ENCODE measurements at regions not wholly inside any gene's neighbourhood (a gene's known extent, or its start where the extent isn't known, plus 50 kb on each side); places are given as distances from the start of the nearest gene placed in this dataset.

- no peaks in the 10 kb centered on the region for H3K4me1 Mint-ChIP-seq
- intact Hi-C loops (cut with micrococcal nuclease) = no loop called here
- no peak overlapping the region for H3K27ac ChIP-seq (ENCODE audit: low read length)
- WGBS (ENCODE audit: insufficient coverage) = 79% methylated on average over 3 of the region's 3 CpGs
- H3K4me3 ChIP-seq (ENCODE audit: low read length) = no peak overlapping the region
- H3K27ac Mint-ChIP-seq = no peak overlapping the region
- H3K4me1 ChIP-seq (ENCODE audit: control insufficient read depth, insufficient read depth, low read length) = no peaks in the 10 kb centered on the region
- H3K4me3 Mint-ChIP-seq = no peak overlapping the region
- no peaks in the 10 kb centered on the region for H3K27me3 Mint-ChIP-seq (ENCODE audit: low read depth in 2 of 2)
- no peaks in the 10 kb centered on the region for H3K36me3 Mint-ChIP-seq
- DNase-seq (no peak), ATAC-seq (no peak)
- no peak for TF ChIP-seq CTCF (IDR thresholded peaks at IDR 0.05)
- H3K9me3 ChIP-seq (ENCODE audit: control insufficient read depth, insufficient read depth, low read length) = no peaks in the 10 kb centered on the region
- H3K9me3 Mint-ChIP-seq = no peaks in the 10 kb centered on the region
- H3K36me3 ChIP-seq (ENCODE audit: control insufficient read depth, insufficient read depth, low read length) = no peaks in the 10 kb centered on the region
- no peaks in the 10 kb centered on the region for H3K27me3 ChIP-seq (ENCODE audit: control insufficient read depth, insufficient read depth, low read length)
These were observed 157.3 kb upstream of the MTPN start for GRCh38 chr7:136134503-136134902.

DNA sequence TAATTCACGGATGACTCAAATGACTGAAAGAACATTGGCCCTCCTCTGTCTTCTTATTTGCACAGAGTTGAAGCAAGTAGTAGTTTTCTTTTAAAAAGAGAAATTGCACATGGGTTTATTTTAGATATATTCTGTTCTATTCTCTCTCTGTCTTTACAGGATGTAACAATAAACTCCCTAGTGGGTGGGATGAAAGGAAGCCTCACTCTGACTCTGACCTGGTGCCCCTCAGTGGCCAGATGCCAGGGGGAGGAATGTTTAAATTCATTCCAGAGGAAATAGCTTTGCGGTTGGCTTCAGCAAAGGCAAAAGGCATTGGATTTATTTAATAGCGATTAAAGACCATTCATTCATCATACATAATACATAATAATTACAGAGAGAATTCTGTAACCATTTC, 156.4 kb upstream of the MTPN start:
- DNase-seq (no peak), ATAC-seq (no peak)
- H3K4me3 Mint-ChIP-seq = no peak overlapping the region
- Histone ChIP-seq H3K4me1 (ENCODE audit: control insufficient read depth, insufficient read depth, low read length) (no peaks in the 10 kb centered on the region), H3K27ac (ENCODE audit: low read length) (no peak overlapping the region), H3K9me3 (ENCODE audit: control insufficient read depth, insufficient read depth, low read length) (no peaks in the 10 kb centered on the region), H3K36me3 (ENCODE audit: control insufficient read depth, insufficient read depth, low read length) (no peaks in the 10 kb centered on the region), H3K4me3 (ENCODE audit: low read length) (no peak overlapping the region), H3K27me3 (ENCODE audit: control insufficient read depth, insufficient read depth, low read length) (no peaks in the 10 kb centered on the region)
- H3K27me3 Mint-ChIP-seq (ENCODE audit: low read depth in 2 of 2) = no peaks in the 10 kb centered on the region
- TF ChIP-seq CTCF (IDR thresholded peaks at IDR 0.05) = no peak
- WGBS (ENCODE audit: insufficient coverage) = no CpG with 5 or more reads among the region's 3 CpGs
- intact Hi-C loops (cut with micrococcal nuclease) = no loop called here
- no peaks in the 10 kb centered on the region for H3K4me1 Mint-ChIP-seq
- H3K27ac Mint-ChIP-seq = no peak overlapping the region
- H3K36me3 Mint-ChIP-seq = no peaks in the 10 kb centered on the region
- H3K9me3 Mint-ChIP-seq = no peaks in the 10 kb centered on the region

DNA sequence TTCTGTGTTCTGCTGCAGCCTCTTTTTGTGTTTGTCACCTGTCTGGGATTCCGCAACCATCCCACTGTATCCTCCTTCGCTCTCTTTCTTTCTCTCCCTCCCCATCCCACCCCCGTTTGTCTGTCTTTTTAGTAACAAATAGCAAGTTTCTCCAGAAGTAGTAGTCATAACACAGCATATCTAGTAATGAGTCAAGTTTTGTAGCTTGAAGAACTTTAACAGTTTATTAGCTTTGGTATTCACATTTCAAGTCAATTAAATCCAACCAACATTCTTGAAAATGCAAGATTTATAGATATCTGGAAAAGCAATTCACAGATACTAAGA, 154.1 kb upstream of the MTPN start:
- no peaks in the 10 kb centered on the region for H3K27me3 Mint-ChIP-seq (ENCODE audit: low read depth in 2 of 2)
- 96% methylated on average over 3 of the region's 3 CpGs for WGBS (ENCODE audit: insufficient coverage)
- H3K27ac Mint-ChIP-seq = no peak overlapping the region
- Histone ChIP-seq H3K36me3 (ENCODE audit: control insufficient read depth, insufficient read depth, low read length) (no peaks in the 10 kb centered on the region), H3K27me3 (ENCODE audit: control insufficient read depth, insufficient read depth, low read length) (no peaks in the 10 kb centered on the region), H3K4me3 (ENCODE audit: low read length) (no peak overlapping the region), H3K4me1 (ENCODE audit: control insufficient read depth, insufficient read depth, low read length) (no peaks in the 10 kb centered on the region), H3K27ac (ENCODE audit: low read length) (no peak overlapping the region), H3K9me3 (ENCODE audit: control insufficient read depth, insufficient read depth, low read length) (no peaks in the 10 kb centered on the region)
- intact Hi-C loops (cut with micrococcal nuclease) = no loop called here
- no peak for DNase-seq
- no peaks in the 10 kb centered on the region for H3K9me3 Mint-ChIP-seq
- no peaks in the 10 kb centered on the region for H3K4me1 Mint-ChIP-seq
- ATAC-seq = no peak
- TF ChIP-seq CTCF (IDR thresholded peaks at IDR 0.05) = no peak
- no peak overlapping the region for H3K4me3 Mint-ChIP-seq
- no peaks in the 10 kb centered on the region for H3K36me3 Mint-ChIP-seq

DNA sequence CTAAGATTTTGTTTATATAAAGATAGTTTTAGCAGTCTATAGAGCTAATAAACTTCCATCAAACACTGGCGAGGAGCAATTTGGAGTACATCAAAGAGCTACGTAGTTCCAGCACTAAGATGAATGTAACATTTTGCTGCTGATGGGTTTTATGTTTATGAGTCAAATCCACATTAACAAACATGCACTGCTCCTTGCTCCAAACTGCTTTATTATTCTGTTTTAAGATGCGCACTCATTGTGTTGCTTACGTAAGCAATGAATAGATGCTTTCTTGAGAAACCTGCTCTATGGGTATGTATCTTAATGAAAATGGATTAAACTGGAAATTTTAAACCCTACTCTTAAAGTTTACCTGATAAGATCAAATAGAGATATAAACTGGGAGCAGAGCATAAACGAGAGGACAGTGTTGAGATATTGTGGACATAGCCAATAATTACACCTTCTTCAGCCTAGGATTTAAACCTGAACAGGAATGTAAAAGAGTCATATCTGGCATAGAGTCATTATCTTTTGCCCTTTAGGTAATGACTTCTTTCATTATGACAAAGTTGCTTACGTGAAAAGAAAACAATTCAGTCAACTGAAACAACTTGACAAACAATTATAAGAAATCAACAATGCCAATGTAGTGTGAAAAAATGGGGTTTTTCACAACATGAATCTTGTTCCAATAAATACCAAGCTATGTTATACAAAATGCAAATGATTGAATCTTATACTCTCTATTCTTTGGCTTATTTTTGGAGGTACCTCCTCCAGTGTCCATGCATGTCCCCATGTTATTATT, 153.5 kb upstream of the MTPN start:
- TF ChIP-seq CTCF (IDR thresholded peaks at IDR 0.05) = no peak
- DNase-seq (no peak), ATAC-seq (no peak)
- Histone ChIP-seq H3K9me3 (ENCODE audit: control insufficient read depth, insufficient read depth, low read length) (no peaks in the 10 kb centered on the region), H3K4me1 (ENCODE audit: control insufficient read depth, insufficient read depth, low read length) (no peaks in the 10 kb centered on the region), H3K36me3 (ENCODE audit: control insufficient read depth, insufficient read depth, low read length) (no peaks in the 10 kb centered on the region), H3K4me3 (ENCODE audit: low read length) (no peak overlapping the region), H3K27me3 (ENCODE audit: control insufficient read depth, insufficient read depth, low read length) (no peaks in the 10 kb centered on the region), H3K27ac (ENCODE audit: low read length) (no peak overlapping the region)
- Mint-ChIP-seq H3K27me3 (ENCODE audit: low read depth in 2 of 2) (no peaks in the 10 kb centered on the region), H3K27ac (no peak overlapping the region), H3K4me3 (no peak overlapping the region), H3K36me3 (no peaks in the 10 kb centered on the region), H3K9me3 (no peaks in the 10 kb centered on the region), H3K4me1 (no peaks in the 10 kb centered on the region)
- intact Hi-C loops (cut with micrococcal nuclease) = no loop called here
- 100% methylated on average over 2 of the region's 6 CpGs for WGBS (ENCODE audit: insufficient coverage)

Data from natural killer cell (primary cell).